ENCODE measurements at regions not wholly inside any gene's neighbourhood (a gene's known extent, or its start where the extent isn't known, plus 50 kb on each side); places are given as distances from the start of the nearest gene placed in this dataset.
A peak's percentile ranks its signal among the peaks of the same experiment; 100 is the strongest.

GRCh38 chr18:25736516-25736915 is 353.9 kb downstream of the SS18 start:
- intact Hi-C loops (cut with DNase I) = no loop called here
- no peak for DNase-seq
- no peak for ATAC-seq

DNA sequence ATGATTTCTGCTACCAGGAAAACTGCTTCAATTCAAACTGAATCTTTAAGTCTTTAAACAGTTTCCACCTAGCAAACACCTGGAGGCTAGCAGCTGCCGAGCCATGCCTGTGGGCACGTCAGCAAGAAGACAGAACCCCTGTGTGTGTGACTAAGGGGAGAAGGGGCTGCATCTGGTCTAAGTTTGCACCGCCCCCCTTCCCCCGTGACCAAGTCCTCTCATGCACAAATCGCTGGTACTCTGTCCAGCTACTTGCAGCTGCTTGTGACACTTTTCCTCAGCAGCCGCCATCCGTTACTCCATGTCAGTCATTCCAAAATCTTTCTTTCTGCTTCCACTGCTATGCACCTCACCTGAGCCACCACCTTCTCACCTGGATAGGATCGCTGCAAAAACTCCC is 355.0 kb downstream of the SS18 start:
- intact Hi-C loops (cut with DNase I) = no loop called here
- DNase-seq (no peak), ATAC-seq (no peak)

DNA sequence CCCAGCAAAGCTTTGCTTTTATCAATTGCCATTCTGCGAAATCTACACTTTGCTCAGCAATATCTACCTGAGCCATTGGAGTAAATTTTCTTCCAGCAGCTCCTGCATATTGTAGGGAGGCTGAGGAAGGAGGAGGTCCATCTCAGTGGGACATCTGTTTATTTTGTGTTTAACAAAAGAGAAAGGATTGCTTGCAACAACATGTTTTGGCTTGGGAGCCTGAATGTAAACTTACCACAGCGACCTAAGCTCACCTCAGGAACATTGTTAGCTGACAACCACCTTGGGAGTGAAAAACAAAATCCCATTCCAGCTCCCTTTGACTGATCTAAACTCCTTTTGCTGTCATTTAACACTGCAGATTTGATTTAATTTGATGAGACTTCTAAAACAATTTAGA is 356.1 kb downstream of the SS18 start:
- no peak for ATAC-seq
- intact Hi-C loops (cut with DNase I) = no loop called here
- DNase-seq = no peak

- intact Hi-C loops (cut with DNase I) = no loop called here
- ATAC-seq (no peak), DNase-seq (no peak)
Observed at GRCh38 chr18:25732862-25733261, 357.6 kb downstream of the SS18 start.

- DNase-seq (no peak), ATAC-seq (no peak)
- intact Hi-C loops (cut with DNase I) = no loop called here
Observed at GRCh38 chr18:25729072-25729471, 361.3 kb downstream of the SS18 start.

GRCh38 chr18:25727281-25727985 is 363.0 kb downstream of the SS18 start:
- DNase-seq = no peak
- intact Hi-C loops (cut with DNase I) = no loop called here
- ATAC-seq = peak in 1 of 2 donors; percentile 23

GRCh38 chr18:25726298-25726697 is 364.1 kb downstream of the SS18 start:
- DNase-seq (no peak), ATAC-seq (no peak)
- intact Hi-C loops (cut with DNase I) = no loop called here

DNA sequence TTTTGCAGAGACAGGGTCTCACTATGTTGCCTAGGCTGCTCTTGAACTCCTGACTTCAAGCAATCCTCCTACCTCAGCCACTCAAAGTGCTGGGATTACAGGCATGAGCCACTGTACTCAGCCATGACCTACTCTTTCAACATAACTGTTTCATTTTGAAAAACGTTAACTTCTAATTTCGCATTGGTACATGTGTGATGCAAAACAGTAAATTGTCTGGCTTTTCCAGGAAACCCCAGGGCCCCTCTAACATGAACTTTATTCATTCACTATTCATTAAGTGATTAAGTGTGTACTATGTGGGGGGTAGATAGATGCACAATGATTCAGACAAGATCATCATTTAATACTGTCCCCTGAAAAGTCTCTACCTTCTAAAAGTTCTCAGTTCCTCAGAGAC is 364.9 kb downstream of the SS18 start:
- intact Hi-C loops (cut with DNase I) = no loop called here
- DNase-seq = no peak
- no peak for ATAC-seq

DNA sequence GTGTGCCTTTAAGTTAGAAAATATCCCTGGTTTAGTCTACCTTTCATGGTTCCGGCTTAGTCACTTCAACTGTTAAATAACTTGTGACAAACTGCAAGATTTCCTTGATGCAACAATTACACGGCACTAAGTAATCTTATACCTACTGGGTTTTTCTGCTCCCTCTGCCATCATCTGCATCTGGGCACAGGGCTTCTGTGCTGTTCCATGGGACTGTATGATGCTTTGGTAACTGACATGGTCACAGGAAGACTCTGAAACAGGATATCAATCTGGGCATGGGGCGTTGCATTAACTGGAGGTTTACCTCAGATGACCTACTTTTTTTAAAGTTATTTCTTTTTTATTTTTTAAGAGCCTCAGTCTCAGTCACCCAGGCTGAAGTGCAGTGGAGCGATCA is 365.4 kb downstream of the SS18 start:
- intact Hi-C loops (cut with DNase I) = no loop called here

GRCh38 chr18:25724121-25724520 is 366.3 kb downstream of the SS18 start:
- intact Hi-C loops (cut with DNase I) = no loop called here
- DNase-seq (no peak), ATAC-seq (no peak)

More for the DNA sequence above, 365.4 kb downstream of the SS18 start:
- ATAC-seq = no peak
- no peak for DNase-seq

DNA sequence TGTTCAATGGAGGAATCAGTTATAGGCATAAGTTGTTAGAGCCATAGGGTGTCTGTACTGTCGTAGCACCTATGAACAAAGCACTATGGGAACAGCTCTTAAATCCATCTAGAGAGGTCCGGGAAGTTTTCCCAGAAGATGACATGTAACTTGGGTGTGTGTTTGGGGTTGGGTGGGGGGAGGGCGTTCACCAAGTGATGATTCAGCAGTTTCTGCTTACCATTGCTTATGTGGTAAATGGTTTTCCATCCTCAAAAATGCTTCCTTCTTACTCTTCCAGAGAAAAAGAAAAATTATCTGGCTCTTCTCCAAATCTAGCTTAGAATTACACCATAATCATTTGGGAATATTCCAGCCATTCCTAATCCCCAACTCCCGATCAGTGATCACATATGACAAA is 361.1 kb upstream of the ZNF521 start:
- DNase-seq = no peak
- no peak for ATAC-seq
- intact Hi-C loops (cut with DNase I) = no loop called here

GRCh38 chr18:25710981-25711380 is 359.0 kb upstream of the ZNF521 start:
- no peak for ATAC-seq
- no peak for DNase-seq
- intact Hi-C loops (cut with DNase I) = no loop called here

GRCh38 chr18:25705650-25706049 is 353.7 kb upstream of the ZNF521 start:
- ATAC-seq (no peak), DNase-seq (no peak)
- intact Hi-C loops (cut with DNase I) = no loop called here

DNA sequence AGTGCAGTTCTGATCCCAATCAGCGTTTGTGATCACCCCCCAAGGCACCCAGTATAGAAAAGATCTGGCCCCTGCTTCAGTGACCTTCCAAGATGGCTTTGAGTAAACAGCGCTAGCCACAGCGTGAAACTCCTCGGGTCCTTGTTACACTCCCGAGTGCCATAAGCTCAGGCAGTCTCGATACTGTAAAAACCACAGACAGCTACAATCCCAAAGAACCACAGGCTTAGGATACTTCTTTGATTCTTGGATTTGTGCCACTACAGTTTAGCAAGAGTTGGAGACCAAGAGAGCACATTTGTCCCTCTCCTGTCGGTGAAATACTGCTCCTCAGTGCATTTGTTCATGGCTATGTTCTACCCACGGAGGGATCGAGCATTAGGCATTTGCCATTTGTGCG is 352.5 kb upstream of the ZNF521 start:
- no peak for DNase-seq
- intact Hi-C loops (cut with DNase I) = no loop called here
- ATAC-seq = no peak

DNA sequence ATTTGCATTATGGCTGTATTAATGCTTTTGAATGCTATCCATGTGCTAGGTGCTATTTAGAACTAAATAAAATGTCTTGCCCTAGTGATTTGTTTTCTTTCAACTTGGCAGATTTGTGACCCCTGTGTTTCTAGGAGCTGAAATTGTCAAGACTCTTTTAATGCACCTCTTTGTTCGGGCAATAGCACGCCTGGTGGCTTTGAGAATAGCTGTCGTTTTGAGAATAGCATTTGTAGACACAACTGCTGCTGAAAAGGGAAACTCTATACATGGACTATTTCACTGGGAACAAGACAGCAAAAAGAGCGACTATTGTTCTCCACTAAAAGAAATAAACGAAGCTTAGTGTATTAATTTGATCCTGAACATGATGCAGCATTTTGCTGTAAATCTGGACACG is 352.1 kb upstream of the ZNF521 start:
- ATAC-seq (no peak), DNase-seq (no peak)
- intact Hi-C loops (cut with DNase I) = no loop called here

DNA sequence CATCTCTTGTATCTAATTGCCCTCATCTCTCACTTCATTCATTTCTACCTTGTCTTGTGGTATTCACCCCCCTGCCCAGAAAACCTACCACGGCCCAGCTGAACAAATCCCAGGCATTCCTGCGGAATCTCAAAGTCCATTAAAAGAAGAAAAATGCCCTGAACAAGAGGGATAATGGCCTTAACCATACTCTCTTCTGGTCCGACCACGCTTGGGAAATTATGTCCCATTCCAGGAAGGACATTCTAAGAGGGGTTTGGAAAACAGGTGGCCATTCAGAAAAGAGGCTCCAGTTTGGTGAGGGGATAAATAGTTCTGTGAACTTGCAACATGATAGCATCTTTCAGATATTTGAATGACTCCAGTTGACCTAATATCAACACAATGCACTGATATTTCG is 349.9 kb upstream of the ZNF521 start:
- intact Hi-C loops (cut with DNase I) = no loop called here
- no peak for ATAC-seq
- no peak for DNase-seq

DNA sequence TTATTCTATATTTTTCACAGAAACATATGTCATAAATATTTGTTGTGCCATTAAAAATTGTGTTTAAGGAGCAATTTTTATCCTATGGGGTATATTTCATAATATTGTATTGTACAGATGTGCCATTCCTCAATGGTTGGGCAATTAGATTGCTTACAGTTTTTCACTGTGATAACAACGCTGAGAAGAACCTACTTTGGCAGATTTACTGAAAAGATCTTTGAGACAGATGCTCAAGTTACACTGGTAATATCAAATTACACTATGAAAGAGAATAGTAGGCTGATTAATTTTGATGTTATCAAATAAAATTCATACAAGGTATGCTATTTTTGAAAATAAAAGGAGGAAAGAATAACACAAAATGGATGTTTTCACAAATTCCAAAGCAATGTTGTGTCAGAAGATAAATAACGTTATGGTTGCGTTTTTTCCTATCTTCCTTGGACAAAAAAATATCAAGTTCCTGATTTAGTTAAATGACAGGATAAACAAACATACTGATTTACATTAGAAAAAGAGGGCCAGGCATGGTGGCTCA is 335.1 kb upstream of the ZNF521 start:
- intact Hi-C loops (cut with DNase I) = no loop called here
- ATAC-seq (no peak), DNase-seq (no peak)

GRCh38 chr18:25685088-25685487 is 333.1 kb upstream of the ZNF521 start:
- ATAC-seq (no peak), DNase-seq (no peak)
- intact Hi-C loops (cut with DNase I) = no loop called here

DNA sequence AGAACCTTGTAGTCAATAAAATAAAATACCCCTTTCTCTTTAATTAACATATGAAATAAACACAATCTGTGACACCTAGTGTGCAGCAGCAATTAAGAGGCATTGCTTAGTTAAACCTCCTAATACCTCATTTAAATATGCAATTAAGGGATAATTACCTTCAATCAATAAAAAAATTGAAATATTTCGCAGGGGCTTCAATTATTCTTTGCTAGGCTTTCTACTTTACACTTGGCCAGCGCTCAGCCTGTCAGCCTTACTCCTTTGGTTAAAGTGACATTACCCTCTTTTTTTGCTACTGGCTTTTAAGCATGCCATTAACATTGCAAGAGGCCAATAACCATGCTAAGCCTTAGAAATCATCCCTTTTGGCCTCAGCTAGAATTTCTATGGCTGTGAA is 327.5 kb upstream of the ZNF521 start:
- DNase-seq (no peak), ATAC-seq (no peak)
- intact Hi-C loops (cut with DNase I) = no loop called here

DNA sequence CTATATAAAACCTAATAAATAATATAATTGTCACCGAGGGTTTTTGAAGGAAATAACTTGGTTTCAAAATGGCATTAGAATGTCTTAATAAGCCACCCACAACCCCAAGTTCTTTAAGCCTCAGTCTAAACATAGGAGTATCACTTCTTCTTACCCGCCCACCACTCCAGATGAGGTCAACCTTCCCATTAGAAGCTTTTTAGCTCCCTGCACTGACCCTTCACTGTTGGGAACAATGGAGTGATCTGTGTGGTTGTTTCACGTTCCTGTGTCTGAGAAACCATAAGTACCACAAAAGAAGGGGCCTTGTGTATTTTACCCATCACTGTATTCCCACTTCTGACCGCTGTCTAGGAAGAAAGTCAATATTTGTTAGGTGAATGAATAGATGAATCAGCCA is 326.3 kb upstream of the ZNF521 start:
- DNase-seq (no peak), ATAC-seq (no peak)
- intact Hi-C loops (cut with DNase I) = no loop called here

GRCh38 chr18:25675123-25675850 is 323.3 kb upstream of the ZNF521 start:
- intact Hi-C loops (cut with DNase I) = no loop called here
- DNase-seq = no peak
- ATAC-seq = no peak

Measured in left cardiac atrium (tissue), 4 donors.